Mesodermal cell (in vitro differentiated cells): ENCODE measurements at regions not wholly inside any gene's neighbourhood (a gene's known extent, or its start where the extent isn't known, plus 50 kb on each side); places are given as distances from the start of the nearest gene placed in this dataset.

Experiments
- H3K27ac ChIP-seq: 2 replicates; pipeline ENCODE4 v1.7.0; 2013; ENCODE audit warnings: mild to moderate bottlenecking, low read depth, low read length, moderate library complexity; ENCODE audit not compliant: severe bottlenecking
- H3K36me3 ChIP-seq: 2 replicates; pipeline ENCODE4 v1.7.1; 2013; ENCODE audit warnings: mild to moderate bottlenecking, low read length, moderate library complexity; ENCODE audit not compliant: control insufficient read depth, insufficient read depth
- H3K4me1 ChIP-seq: one replicate; pipeline ENCODE4 v1.7.1; 2013; ENCODE audit warnings: mild to moderate bottlenecking, low read length; ENCODE audit not compliant: insufficient read depth, control insufficient read depth, poor library complexity, severe bottlenecking
- H3K4me3 ChIP-seq: 2 replicates; pipeline ENCODE4 v1.7.0; 2013; ENCODE audit warnings: low read length, control low read depth, mild to moderate bottlenecking; ENCODE audit not compliant: insufficient read depth, poor library complexity, severe bottlenecking; ENCODE audit errors: extremely low read depth
- H3K9me3 ChIP-seq: 2 replicates; pipeline ENCODE4 v1.7.1; 2013; ENCODE audit warnings: mild to moderate bottlenecking, low read length, moderate library complexity; ENCODE audit not compliant: control insufficient read depth
- WGBS, 2 experiments: methylation state at CpG; one replicate each; pipeline ENCODE4 v1.1.5; 2013; ENCODE audit warnings: missing lambda C conversion rate in 2 of 2; ENCODE audit not compliant: insufficient coverage in 2 of 2; 5-methylcytosine and 5-hydroxymethylcytosine counted together

DNA sequence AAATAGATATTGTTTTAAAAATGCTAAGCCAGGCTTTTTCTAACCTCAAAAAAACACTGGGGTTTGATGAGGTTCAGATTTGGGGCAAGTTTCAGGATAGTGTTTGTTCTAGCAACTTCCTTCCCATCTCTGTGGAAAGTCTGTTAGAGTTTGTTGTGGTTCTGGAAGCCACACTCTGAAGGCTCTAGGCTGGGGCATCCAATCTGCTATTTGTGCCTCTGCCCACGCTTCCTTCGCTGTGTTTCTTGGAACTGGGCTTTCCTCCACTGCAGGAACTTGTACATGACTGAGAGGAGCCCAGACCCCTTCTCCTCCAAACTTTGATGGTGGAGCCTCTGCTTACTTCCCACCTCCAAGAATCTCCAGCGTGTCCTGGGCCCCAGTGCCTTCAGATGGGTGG, 108.5 kb upstream of the SLC25A13 start:
- Histone ChIP-seq H3K4me3 (no peak overlapping the region), H3K36me3 (no peaks in the 10 kb centered on the region), H3K9me3 (no peaks in the 10 kb centered on the region), H3K27ac (no peak overlapping the region), H3K4me1 (no peaks in the 10 kb centered on the region)
- 89 to 92% methylated on average over 3 of the region's 3 CpGs for WGBS, 2 experiments

DNA sequence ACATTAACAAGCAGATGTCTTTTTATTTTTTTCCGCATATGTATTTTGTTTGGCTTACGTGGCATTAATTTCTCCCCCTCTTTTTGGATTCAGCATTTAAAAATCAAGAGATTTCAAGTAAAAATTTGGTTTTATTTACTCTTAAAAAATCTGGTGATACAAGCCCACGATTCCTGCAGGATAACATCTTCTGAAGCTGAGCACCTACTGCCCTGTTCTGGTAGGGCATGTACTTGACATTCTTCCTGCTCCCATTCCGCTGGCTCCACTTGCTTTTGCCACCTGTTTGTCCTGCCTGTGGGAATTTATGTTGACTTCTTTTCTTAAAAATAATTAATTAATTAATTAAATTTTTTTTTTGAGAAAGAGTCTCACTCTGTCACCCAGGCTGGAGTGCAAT, 105.2 kb upstream of the SLC25A13 start:
- 87 to 100% methylated on average over 3 of the region's 4 CpGs for WGBS, 2 experiments
- H3K4me1 ChIP-seq = no peaks in the 10 kb centered on the region
- no peaks in the 10 kb centered on the region for H3K9me3 ChIP-seq
- H3K27ac ChIP-seq = no peak overlapping the region
- H3K4me3 ChIP-seq = no peak overlapping the region
- H3K36me3 ChIP-seq = no peaks in the 10 kb centered on the region

DNA sequence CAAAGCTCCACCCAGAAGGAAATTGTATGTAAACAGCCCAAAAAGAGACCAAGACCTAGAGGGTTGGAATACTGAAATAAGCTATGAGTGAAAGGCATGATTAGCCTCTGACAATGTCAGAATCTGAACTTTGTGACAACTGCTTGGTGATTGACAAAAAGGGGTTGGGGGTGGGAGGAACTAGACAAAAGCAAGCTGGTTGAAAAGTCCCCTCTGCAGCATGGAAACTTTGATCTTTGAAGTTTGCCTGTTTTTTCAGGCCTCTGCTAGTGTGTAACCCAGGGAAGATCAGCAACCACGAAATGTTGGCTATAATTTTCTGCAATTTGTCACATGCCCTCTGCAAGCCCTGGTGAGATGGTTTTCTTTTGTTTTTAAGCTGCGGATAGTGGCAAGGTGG, 104.8 kb upstream of the SLC25A13 start:
- WGBS, 2 experiments = 60% methylated on average over 1 of the region's 2 CpGs
- no peaks in the 10 kb centered on the region for H3K4me1 ChIP-seq

DNA sequence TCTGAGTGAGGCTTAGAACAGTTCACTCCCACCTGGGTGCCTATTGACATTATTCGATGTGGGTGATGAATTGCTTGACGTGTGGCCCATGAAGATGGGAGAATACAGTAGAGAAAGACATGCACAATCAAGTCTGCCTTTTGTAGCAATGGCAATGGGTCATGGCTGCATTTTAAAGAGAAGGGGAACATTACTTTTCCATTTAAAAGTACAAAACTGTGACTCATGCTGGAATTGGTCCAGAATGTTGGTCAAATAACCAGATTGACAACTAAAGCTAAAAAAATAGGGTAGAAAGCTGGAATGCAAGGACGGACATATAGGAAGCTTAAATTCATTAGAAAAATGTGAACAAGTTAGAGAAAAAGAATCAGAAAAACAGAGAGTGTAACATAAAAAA, 104.1 kb upstream of the SLC25A13 start:
- no peaks in the 10 kb centered on the region for H3K4me1 ChIP-seq
- H3K27ac ChIP-seq = no peak overlapping the region
- no peaks in the 10 kb centered on the region for H3K36me3 ChIP-seq
- WGBS, 2 experiments = 88 to 100% methylated on average over 3 of the region's 3 CpGs
- no peak overlapping the region for H3K4me3 ChIP-seq
- H3K9me3 ChIP-seq = no peaks in the 10 kb centered on the region

More for the DNA sequence above, 104.8 kb upstream of the SLC25A13 start:
- H3K4me3 ChIP-seq = no peak overlapping the region
- no peak overlapping the region for H3K27ac ChIP-seq
- no peaks in the 10 kb centered on the region for H3K36me3 ChIP-seq
- no peaks in the 10 kb centered on the region for H3K9me3 ChIP-seq

DNA sequence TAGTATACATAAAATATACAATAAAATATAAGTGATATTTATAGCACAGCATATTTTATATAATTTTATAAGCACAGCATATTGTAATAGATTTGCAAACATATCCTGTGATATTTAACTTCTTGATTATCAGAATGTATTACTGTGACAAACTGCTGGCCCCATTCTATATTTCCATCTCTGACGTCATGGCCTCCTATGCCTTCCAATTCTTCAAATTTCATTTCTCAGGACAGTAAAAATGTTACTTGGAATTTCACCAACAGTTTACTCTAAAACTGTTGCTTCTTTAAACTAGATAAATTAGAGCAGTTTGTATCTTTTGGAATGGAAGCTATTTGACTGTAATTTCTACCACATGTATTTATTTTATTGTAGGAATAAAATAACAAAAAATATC, 102.5 kb upstream of the SLC25A13 start:
- Histone ChIP-seq H3K4me1 (no peaks in the 10 kb centered on the region), H3K36me3 (no peaks in the 10 kb centered on the region), H3K4me3 (no peak overlapping the region), H3K27ac (no peak overlapping the region), H3K9me3 (no peaks in the 10 kb centered on the region)
- no CpG with 5 or more reads among the region's 1 CpG for WGBS, 2 experiments

DNA sequence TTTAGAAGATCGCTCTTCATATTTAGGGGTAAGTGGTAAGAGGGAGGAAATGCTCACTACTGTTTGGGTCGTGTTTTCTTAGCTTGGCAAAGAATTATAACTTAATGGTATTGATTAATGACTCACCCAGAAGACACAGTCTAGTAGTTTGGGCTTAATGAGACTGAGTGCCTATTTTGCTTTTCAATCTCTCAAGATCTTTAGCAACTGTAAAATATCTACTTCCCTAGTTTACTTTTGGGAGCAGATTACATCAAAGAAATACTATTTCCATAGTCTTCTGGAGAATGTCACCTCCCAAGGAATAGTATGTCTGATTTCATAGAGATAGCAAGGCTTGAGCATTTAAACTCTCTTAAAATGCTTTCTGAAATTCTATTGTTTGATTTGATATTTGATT, 100.5 kb upstream of the SLC25A13 start:
- Histone ChIP-seq H3K36me3 (no peaks in the 10 kb centered on the region), H3K27ac (no peak overlapping the region), H3K9me3 (no peaks in the 10 kb centered on the region), H3K4me1 (no peaks in the 10 kb centered on the region), H3K4me3 (no peak overlapping the region)
- 80% methylated on average over 1 of the region's 2 CpGs; no CpG with 5 or more reads in 1 of the 2 experiments for WGBS, 2 experiments

DNA sequence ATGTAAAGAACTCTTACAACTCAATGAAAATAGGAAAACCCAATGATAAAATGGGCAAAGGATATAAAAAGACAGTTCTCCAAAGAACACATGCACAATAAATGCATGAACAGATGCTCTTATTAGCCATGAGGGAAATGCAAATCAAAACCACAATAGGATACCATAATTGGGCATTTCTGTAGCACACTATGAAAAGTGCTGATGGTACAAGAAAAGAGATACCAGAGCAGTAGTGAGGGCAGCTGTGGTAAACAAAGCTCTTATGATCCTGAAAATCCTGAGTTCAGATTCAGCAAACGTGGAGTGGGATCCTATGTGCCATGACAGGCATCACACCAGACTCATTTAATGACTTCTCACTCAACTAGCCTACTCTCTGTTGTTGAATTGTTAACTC, 96.7 kb upstream of the SLC25A13 start:
- Histone ChIP-seq H3K36me3 (no peaks in the 10 kb centered on the region), H3K9me3 (no peaks in the 10 kb centered on the region), H3K4me3 (no peak overlapping the region), H3K4me1 (no peaks in the 10 kb centered on the region), H3K27ac (no peak overlapping the region)
- no CpG with 5 or more reads among the region's 1 CpG for WGBS, 2 experiments

DNA sequence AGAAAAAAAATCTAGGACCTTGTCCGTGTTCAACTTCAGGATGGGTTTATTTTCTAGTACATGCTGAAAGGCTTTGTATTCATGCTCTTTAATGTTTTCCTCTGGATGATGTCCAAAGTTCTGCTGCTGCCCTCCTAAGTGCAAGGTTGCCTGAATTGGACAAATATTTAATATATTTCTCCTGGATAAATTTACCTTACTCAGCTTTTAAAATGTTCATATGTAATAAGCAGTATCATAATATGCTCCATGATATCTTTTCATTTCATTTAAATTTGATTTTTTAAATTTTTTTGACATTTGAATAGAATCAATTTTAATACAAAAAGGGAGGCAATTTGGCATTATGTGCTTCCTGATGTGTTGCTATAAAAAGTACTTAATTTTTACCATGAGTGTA, 95.9 kb upstream of the SLC25A13 start:
- no peaks in the 10 kb centered on the region for H3K9me3 ChIP-seq
- H3K4me1 ChIP-seq = no peaks in the 10 kb centered on the region
- WGBS, 2 experiments = no CpG with 5 or more reads among the region's 1 CpG
- no peak overlapping the region for H3K4me3 ChIP-seq
- H3K36me3 ChIP-seq = no peaks in the 10 kb centered on the region
- H3K27ac ChIP-seq = no peak overlapping the region

DNA sequence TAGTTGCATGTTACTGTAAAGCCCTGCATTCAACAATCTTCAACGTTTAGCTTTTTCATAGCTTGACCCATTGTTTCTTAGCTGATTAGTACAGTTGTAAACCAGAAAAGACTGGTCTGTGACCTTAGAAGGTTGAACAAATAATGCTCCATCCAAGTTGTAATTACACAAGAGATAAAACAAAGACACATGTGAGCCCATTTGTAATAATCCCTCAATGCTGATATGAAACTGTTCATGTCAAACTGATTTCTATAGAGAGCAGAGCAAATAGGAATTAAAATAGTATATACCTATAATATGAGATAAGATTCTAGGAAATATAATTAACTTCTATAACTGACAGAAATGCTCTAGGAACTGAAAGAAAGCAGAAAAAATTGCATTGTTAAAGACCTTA, 94.7 kb upstream of the SLC25A13 start:
- H3K4me3 ChIP-seq = no peak overlapping the region
- no peaks in the 10 kb centered on the region for H3K36me3 ChIP-seq
- H3K9me3 ChIP-seq = no peaks in the 10 kb centered on the region
- no peak overlapping the region for H3K27ac ChIP-seq
- WGBS, 2 experiments = no CpG with 5 or more reads among the region's 1 CpG
- no peaks in the 10 kb centered on the region for H3K4me1 ChIP-seq

DNA sequence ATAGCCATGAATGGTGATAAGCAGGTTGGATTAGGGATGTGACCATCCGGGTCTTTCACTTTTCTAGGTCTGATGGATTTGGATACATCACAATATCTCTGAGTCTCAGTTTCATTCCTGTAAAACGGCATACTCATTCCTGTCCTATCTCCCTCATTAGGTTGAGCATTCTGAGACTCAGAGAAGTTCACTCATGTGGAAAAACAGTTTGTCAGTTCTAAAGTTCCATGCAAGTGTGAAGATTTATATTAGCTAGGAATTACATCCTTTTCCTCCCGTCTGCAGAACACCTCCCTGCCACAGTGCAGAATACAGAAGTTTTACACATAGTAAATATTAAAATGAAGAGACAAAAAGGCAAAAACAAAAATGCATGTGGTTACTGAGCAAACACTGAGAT, 94.2 kb upstream of the SLC25A13 start:
- 71 to 100% methylated on average over 1 of the region's 3 CpGs for WGBS, 2 experiments
- H3K4me3 ChIP-seq = no peak overlapping the region

DNA sequence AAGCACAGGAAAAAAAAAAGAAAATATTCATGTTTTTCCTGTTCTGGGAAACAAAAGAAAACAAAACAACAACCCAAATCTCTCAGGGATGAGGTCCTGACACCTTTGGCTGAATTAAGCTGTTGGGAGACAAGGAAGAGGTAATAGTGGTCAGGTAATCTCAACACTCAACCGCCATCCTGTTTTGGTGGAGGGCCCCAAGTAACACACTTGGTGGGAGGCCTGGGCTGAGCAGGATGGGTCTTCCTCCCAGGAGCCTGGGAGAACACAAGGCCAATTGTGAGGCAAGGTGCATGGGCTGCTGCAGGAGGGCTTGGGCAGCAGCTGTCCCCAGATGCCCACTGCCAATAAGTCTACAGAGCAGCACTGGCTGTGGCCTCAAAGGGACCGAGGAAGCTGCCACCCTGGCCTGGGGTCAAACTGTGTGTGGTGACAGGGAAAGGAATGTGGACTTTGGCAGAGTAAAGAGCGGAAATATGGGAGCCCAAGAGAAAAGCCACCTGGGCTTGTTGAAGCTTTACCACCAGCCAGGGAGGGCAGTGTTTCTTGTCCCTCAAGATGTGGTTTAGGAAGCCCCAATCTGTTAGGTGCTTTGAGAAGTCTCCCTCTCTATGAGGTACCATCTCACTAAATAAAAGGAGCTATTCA, 93.5 kb upstream of the SLC25A13 start:
- 64 to 100% methylated on average over 2 to 3 of the region's 3 CpGs for WGBS, 2 experiments
- Histone ChIP-seq H3K4me3 (no peak overlapping the region), H3K4me1 (no peaks in the 10 kb centered on the region), H3K9me3 (no peaks in the 10 kb centered on the region), H3K27ac (no peak overlapping the region), H3K36me3 (no peaks in the 10 kb centered on the region)

More for the DNA sequence above, 94.2 kb upstream of the SLC25A13 start:
- Histone ChIP-seq H3K36me3 (no peaks in the 10 kb centered on the region), H3K27ac (no peak overlapping the region), H3K4me1 (no peaks in the 10 kb centered on the region), H3K9me3 (no peaks in the 10 kb centered on the region)
